Esophagus muscularis mucosa (tissue), 4 donors: ENCODE measurements at regions not wholly inside any gene's neighbourhood (a gene's known extent, or its start where the extent isn't known, plus 50 kb on each side); places are given as distances from the start of the nearest gene placed in this dataset.

Experiments used
- CTCF ChIP-seq, 3 experiments: fragments of 200-600 bp in 2 of 3; fragments of 450-650 bp in 1 of 3; sonication (generic) in 2 of 3; IDR thresholded peaks; one replicate each; pipeline ENCODE4 v1.5.1; 2017 to 2019; ENCODE audit warnings: antibody characterized with exemption in 3 of 3, mild to moderate bottlenecking in 2 of 3, moderate library complexity in 1 of 3
- EP300 ChIP-seq: sonication (generic); formaldehyde crosslinking; IDR thresholded peaks from one replicate; pipeline ENCODE4 v1.6.1; 2017; ENCODE audit warnings: antibody characterized with exemption
- POLR2A ChIP-seq: fragments of 450-650 bp; IDR thresholded peaks from one replicate; pipeline ENCODE4 v1.6.1; 2017; ENCODE audit warnings: antibody characterized with exemption, moderate library complexity, mild to moderate bottlenecking, low read depth
- POLR2AphosphoS5 ChIP-seq, 2 donors: sonication (generic); formaldehyde crosslinking; IDR thresholded peaks; one replicate each; pipeline ENCODE4 v1.6.1; 2017; ENCODE audit warnings: antibody characterized with exemption in 2 of 2

- TF ChIP-seq EP300 (no peak), CTCF (IDR thresholded peaks at IDR 0.05) (no peak), POLR2AphosphoS5 (IDR thresholded peaks at IDR 0.05) (no peak), POLR2A (no peak)
Measured at GRCh38 chr15:96502196-96502595, 171.7 kb downstream of the NR2F2 start.
